GM18861 (cell line): ENCODE measurements at regions not wholly inside any gene's neighbourhood (a gene's known extent, or its start where the extent isn't known, plus 50 kb on each side); places are given as distances from the start of the nearest gene placed in this dataset.

Source experiments
- ATAC-seq: cut with Tn5 transposase; IDR thresholded peaks from one replicate; pipeline ENCODE4 v1.9.1; 2021; ENCODE audit not compliant: unreplicated experiment

DNA sequence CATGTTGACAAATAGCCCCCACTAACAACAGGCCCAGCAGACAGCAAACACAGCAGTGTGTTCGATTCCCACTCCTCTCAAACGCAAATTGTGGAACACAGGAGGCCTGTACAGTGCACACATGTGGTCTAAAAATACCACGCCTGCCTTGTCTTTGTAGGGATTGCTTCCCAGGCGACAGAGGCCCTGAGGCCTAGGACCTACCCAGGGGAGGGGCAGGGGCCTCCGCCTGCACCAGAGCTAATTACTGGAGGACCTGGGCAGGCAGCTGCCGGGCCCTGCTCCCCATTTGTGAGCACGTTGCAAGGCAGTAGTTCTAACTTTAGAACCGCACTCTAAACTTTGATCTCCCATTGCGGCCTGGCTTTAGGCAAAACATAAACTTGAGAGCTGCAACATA, 316.0 kb downstream of the TXNL1 start:
- ATAC-seq, result no peak

DNA sequence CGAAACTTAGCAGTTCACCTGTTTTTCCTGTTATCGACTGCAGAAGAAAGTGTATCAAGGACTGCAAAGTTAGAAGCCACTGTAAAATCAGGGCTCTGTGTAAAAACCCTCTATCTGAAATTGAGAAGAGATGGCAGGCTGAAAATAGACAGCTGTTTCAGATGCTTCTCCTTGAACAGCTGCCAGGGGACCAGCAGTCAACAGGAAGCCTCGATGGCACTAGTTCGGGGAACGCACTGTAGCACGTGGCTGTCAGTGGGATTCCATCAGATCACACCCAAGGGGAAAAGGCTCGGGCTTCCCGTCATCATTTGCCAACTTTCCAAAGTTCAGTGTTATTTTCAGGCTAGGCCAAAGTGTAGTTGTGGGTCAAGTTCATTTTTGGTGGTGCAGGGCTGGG, 316.9 kb downstream of the TXNL1 start:
- ATAC-seq, result no peak

- ATAC-seq, result no peak
These were observed 318.4 kb downstream of the TXNL1 start for GRCh38 chr18:56319953-56320352.

- ATAC-seq, result no peak
These were observed 321.7 kb downstream of the TXNL1 start for GRCh38 chr18:56316727-56317126.

GRCh38 chr18:56315363-56315762, 323.0 kb downstream of the TXNL1 start:
- no peak for ATAC-seq

DNA sequence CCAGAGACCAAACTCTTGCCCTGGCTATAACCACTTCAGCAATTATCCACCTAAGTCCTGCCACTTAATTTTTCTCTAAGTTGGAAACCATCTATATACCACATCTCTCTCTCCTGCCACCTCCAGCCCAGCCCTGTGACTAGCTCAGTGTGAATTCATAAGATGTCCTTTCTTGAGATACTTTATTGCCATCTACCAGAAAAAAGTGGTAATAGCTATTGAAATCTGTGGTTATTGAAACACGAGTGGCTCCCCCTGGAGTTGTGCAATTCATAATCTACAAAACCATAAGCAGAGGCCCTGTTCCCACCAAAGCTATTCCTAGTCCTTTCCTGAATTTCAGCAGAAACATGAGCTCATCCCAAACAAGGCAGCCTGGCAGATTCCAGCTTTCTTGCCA, 324.0 kb downstream of the TXNL1 start:
- ATAC-seq, result no peak

DNA sequence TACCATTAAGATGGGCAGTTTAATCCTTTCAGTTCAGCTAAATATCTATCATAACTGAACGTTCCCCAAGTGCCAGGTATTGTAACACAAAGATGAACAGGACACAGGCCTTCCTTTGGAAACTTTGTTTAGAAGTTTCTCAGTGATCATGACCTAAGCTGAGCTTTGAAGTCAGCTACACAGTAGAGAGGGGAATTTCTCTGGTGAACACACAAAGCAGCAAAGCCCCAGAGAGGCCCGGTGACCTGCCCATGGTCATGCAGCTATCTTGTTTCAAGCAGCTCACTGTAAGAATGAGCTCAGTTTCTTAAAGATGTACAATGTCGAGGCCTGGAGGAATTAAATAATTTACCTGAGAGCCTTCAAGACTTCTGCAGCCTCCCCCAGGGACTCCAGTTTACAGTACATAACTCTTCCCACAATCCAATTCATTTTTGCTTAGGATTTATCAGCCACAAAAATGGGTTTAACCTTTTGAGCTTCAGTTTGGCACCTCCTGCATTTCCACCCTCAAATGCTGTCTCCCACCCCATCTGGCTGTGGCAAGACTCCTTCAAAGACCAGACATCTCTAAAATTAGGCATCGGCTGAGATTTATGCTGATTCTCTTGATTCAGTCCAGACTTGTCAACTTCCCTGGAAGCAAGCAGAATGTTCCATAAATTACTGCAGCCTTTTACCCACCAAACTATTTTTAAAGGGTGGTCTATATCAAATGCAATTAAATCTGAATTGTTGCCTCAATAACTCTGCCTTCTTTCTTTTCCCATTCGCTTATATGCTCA, 325.6 kb downstream of the TXNL1 start:
- no peak for ATAC-seq

GRCh38 chr18:56309104-56309503, 329.3 kb downstream of the TXNL1 start:
- no peak for ATAC-seq

- no peak for ATAC-seq
These were observed 330.8 kb downstream of the TXNL1 start for GRCh38 chr18:56307354-56308170.

GRCh38 chr18:56306797-56307196, 331.6 kb downstream of the TXNL1 start:
- ATAC-seq, result no peak

DNA sequence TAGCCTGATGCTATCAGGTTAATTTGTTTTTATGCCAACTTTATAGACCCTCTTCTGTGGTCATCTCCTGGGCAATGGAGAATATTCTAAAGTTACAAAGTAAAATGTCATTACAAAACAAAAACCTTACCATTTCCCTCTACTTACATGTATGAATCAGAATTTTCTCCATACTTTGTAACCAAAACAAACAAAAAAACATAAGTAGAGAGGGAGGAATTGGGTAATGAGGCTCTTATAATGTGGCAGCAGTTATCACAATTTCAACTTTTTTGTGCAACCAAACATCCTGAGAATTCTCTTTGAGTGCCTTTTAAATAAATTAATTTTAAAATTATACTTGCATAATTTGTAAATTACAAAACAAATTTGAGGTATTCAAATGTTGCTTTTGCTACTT, 332.8 kb downstream of the TXNL1 start:
- no peak for ATAC-seq

DNA sequence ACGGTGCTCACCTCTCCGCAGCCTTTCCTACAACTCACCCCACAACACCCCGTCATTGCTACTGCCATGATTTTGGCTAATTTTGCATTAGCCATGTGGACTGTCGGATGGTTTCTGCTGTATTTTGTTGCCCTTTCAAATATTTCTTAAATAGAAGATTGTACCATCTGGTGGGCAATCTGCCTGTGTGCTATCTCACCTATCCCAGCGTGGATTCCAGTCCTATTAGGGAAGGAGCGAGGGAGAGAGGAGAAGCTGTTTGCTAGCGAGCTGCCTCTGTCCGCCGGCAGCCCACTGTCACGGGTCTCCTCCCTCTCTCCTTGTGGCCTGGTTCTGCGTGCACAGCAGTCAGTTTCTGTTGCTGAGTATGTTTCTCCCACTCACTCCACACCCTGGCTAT, 336.2 kb downstream of the TXNL1 start:
- no peak for ATAC-seq

DNA sequence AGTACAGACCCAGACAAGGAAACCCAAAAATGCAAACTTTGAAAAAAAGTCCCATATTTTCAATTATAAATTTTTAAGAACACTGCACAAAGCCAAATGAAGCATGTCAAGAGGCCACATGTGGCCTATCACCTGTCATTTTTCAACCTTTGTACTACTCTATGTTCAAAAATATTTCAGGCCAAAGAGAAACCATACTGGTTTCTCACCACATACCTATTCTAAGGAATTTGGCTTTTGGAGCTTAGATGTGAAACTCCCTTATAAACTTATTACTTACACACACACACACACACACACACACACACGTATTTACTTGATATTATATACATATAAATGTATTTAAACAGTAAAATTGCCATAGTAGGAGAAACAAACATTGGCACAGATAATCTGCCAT, 338.7 kb downstream of the TXNL1 start:
- no peak for ATAC-seq

DNA sequence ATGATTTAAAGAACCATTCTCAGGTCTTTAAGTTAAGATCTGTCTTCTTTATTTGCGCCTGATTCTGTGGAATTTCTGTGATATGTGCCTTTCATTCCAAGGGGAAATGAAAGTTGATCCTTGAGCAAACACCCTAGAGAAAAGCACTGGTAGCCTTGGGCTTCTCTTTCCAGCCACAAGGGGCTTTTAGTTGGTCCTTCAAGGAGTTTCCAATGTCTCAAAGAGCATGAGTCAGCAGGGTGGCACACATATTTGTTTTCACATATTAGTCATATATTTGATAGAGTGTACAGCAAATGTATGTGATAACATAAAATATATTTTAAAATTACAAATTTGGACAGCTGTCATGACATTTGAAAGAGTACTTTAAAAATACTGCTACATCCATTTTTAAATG, 339.5 kb downstream of the TXNL1 start:
- ATAC-seq, result no peak

DNA sequence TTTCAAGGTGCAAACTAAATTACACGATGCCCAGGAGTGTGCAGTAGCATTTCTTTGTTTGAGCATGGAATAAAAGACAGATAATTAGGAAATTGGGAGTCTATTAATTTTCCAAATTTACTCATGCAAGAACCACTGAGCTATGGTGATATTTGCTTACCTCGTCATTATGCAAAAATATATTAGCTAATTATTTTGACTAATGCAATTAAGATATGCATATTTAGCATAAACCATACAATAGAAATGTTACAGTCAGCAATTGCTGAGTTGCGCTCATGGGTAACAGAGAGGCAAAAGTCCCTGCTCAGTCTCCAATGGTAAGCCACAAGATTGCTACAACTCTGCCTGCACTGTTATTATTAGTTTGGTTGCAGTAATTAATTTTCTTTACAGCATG, 342.0 kb downstream of the TXNL1 start:
- ATAC-seq, result no peak

- no peak for ATAC-seq
These were observed 343.8 kb downstream of the TXNL1 start for GRCh38 chr18:56294484-56295183.

GRCh38 chr18:56291294-56291693, 347.1 kb downstream of the TXNL1 start:
- no peak for ATAC-seq

DNA sequence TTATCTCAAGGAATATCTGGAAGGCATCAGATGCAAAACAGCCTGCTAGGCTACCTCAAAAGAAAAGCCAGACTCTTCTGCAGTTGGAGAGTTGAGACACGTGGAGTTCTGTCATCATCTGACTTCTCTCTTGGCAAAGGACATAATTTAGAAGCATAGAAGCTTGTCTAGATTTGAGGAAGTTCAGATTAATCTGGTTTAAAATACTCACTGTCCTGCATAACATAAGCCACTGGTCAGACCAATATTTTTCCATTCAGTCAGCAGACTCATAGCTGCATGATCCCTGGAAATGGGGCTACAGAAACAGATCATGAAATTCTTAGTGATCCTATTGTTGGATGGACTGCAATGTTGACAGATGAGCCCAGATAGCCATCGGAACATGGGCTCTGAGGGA, 349.0 kb downstream of the TXNL1 start:
- no peak for ATAC-seq

DNA sequence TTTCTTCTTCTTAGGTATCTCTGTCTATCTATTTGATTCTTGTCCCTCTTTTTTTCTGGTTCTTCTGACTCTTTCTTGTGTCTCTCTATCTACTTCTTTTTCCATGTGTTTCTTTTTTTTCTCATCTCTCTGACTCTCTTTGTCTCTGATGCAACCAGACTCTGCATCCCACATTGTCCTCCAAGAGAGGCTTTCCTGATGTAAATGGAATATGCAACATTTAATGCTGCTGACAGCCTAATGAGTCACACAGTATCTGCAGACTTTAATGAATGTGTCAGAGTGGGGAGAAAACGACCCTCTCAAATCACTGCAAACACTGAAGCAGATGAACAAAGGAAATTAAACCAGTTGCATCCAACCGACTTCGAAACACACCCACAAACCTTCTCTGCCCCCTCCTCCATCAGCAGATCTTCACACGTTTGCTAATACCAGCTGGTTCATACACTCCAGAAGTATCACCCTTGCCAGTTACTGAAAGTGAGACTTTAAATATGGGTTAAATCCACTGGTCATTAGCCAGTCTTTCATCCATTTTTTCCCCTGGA, 351.5 kb downstream of the TXNL1 start:
- ATAC-seq, result no peak

DNA sequence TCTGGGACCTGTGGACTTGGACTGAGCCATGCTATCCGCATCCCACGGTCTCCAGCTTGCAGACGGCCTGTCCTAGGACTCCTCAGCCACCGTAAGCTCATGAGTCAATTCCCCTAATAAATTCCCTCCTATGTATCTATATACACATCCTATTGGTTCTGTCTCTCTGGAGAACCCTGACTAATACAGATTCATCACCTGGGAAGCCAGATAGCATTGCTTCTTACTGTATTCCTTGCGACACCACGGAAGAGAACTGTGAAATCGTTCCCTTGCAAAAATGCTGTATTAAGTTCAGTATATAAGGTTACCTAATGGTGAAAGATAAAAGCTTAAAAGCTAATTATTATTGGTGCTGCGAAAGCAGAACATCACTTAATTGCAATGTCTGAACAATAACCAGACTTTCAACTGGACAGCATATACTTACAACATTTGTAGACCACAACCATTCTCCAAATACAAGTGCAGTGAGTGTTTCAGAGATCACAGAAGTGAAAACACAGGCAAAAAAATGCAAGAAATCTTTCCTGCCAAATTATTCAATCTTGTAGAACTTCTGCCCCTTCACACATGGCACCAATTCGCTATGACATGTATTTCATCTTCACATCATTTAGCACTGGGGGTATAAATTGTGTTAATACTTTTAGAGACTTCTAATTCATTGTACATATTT, 352.9 kb downstream of the TXNL1 start:
- no peak for ATAC-seq

DNA sequence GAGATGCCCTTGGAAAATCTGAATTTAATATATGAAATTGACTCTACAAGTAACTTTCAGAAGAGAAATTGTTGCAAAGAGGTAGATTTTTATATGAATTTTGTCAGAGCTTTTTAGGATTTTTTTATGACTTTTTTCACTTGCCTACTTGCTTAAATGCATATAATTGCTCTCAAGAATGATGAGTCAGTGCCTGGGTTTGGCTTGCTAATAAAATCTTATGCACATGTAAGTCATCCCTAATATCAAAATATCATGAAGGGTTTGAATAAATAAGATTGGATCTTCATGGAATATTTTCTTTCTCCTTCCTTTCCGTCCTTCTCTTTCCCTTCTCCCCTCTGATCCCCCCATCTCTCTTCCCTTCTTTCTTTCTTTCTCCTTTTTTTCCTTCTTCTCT, 354.1 kb downstream of the TXNL1 start:
- ATAC-seq, result no peak
